HG02840 (cell line): ENCODE measurements at regions not wholly inside any gene's neighbourhood (a gene's known extent, or its start where the extent isn't known, plus 50 kb on each side); places are given as distances from the start of the nearest gene placed in this dataset.

Experiments
- ATAC-seq: cut with Tn5 transposase; IDR thresholded peaks from one replicate; pipeline ENCODE4 v1.9.1; 2021; ENCODE audit warnings: mild to moderate bottlenecking, moderate library complexity, moderate number of reproducible peaks; ENCODE audit not compliant: unreplicated experiment, low FRiP score

DNA sequence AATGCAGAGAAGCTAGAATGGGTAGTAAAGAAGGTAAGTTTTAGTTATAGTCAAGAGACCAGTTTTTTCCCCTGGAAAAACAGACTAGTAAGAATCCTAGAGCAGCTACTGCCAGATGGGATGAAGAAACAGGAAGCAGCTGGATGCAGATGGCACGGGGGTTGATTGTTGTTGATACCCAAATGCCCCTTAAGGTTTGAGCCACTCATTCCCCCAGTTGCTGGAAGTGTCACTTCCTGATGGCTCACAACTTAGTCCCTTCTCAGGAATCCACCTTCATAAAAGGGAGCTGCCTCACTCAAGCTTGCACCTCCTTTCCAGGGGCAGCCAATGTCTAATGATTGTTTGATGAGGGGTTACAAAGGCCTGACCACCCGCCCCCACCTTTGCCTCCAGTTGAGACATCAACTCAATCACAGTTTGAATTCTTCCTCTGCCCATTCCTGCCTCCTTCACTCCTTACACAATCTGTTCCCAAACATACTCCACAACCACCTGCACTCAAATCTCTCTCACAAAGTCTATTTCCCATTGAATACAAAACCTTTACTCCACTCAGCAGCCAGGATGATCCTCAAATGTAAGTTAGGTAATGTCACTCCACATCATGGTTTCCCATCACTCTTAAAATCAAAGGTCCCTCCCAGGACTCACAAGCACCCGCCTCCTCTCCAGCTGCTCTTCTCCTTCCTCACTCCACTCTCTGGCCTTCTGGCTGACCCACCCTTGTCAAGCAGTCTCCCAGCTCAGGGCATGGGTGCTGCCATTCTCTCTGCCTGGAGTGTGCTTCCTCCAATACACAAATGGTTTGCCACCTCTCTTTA is 450.1 kb upstream of the THBS1 start:
- ATAC-seq = no peak

- ATAC-seq = no peak
Observed at GRCh38 chr15:39131609-39132008, 449.3 kb upstream of the THBS1 start.

- ATAC-seq = no peak
Observed at GRCh38 chr15:39132070-39132469, 448.8 kb upstream of the THBS1 start.

DNA sequence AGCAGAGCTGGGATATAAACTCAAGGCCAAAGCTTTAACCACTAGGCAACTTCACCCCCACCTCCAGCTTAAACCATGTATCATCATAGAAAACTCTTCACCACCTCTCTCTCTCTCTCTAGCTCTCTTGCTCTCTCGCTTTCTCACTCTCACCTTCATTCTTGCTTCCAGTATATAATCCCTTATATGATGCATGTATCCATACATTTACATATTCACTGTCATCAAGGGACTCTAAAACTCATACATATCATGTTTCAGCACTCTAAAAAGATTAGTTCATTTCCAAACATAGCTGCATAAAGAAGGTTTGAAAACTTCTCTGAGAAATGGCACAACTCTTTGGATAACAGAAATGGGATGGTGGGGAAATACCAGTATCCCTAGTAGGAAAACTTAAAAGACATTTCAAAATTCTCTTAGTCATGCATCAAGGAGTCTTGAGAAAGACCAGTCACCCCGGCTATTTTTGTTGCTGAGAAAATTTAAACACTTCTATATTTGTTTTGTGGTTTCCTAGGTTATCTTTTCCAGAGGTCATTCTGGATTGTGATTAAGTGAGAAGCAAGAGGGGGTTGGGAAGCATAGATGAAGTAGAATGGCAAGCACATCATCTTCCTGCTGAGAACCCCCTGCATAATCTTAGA is 447.8 kb upstream of the THBS1 start:
- no peak for ATAC-seq

DNA sequence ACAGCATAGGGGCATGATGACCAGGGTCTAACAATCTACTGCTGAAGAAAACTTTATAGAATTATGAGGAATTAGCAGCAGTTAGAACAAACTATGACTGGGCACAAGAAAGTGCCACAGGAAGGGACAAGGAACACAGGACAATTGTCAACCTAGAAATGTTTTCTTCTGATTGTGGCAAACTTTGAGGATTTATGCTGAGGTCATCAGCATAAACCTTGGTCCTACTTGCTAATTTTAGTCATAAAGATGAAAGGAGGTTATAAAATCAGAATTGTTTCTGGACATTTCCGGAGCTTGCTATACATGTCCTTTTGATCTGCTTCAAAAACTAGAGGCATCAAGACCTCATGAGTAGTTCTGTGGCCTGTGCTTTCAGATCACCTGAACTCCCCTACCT is 446.6 kb upstream of the THBS1 start:
- no peak for ATAC-seq

- ATAC-seq = no peak
Observed at GRCh38 chr15:39135989-39136388, 444.9 kb upstream of the THBS1 start.

GRCh38 chr15:39139431-39140059 is 441.3 kb upstream of the THBS1 start:
- ATAC-seq = no peak

DNA sequence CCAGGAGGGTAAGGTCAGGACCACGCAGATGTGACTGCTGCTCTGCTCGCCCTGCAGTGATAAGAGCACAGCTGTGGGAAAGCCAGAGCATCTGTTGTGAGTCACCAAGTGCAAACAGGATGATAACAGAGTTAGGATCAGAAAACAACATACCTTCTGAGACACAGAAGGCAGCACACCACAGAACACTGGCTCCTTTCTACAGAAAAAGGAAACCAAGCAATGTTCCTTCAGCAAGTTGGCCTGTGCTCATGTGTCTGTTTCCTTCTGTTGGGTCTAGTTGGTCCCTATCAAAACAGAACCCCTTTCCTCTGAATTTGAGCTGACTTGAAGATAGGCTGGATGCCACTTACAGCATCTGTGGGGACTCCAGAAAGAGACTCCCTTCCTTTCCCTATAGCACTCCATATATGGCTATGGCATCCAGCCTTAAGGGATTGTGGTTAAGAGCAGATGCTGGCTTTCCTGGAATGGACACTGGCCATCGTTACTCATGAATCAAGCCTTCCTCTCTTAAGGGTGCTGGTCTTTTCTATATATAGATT is 440.7 kb upstream of the THBS1 start:
- no peak for ATAC-seq

DNA sequence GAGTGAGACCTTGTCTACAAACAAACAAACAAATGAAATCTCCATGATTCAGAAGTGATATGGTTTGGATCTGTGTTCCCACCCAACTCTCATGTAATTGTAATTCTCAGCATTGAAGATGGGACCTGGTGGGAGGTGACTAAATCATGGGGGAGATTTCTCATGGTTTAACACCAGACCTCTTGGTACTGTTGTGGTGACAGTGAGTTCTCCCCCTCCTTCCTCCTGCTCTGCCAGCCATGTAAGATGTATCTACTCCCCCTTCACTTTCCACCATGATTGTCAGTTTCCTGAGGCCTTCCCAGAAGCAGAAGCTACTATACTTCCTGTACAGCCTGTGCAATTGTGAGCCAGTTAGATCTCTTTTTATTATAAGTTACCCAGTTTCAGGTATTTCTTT is 438.4 kb upstream of the THBS1 start:
- ATAC-seq = no peak

DNA sequence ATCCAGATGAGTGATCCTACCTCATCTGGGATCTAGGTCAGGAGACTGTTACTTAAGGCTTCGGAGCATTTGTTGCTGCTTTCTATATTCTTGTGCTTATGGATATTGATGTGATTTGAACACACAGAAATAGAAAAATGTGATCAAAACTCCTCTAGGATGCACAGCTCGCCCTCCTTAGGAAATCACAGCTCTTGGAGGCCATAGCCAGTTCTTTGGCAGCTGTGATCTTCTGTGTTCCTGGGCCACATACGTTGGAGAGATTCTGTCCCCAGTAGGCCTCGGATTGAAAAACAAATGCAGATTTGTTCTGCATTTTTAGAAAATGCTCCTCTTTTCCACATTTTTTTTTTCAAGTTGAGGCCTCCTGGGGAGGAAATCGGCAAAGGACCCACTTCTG is 437.4 kb upstream of the THBS1 start:
- no peak for ATAC-seq

GRCh38 chr15:39144051-39144450 is 436.8 kb upstream of the THBS1 start:
- ATAC-seq = no peak

GRCh38 chr15:39144613-39145499 is 436.0 kb upstream of the THBS1 start:
- no peak for ATAC-seq

DNA sequence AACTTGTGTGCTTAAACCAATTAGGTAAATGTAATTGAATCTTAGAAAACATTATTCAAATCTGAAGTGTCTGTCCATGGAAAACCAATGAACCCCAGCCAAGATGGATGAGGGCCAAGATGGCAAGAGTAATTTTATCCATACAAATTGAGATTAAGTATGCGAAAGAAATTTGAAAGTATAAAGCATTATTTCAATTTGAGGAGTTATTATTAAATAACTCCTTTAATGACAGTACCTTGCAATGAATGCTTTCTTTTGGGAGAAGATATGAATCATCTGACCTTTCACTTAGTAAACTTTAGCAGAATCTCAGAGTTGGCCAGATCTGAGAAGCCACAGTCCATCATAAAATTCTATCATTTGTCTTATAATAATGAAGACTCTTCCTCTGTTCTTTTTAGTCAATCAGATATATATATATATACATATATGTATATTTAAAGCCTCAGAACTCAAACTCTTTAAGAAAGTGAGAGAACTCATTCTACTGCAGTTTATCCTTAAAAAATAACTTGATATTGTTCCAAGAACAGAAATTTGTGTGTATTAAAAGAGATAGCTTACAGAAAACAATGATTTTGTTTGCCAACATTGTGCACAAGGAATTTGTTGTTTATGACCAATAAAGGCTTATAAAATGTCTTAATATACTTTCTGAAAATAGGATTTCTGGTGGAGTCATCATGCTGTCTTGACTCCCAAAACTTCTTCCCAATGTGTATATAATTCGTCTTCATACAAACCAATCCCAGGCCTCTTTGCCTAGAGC is 434.8 kb upstream of the THBS1 start:
- ATAC-seq = no peak

GRCh38 chr15:39149636-39150150 is 431.2 kb upstream of the THBS1 start:
- no peak for ATAC-seq

- no peak for ATAC-seq
Observed at GRCh38 chr15:39151545-39151944, 429.3 kb upstream of the THBS1 start.

GRCh38 chr15:39153058-39153714 is 427.7 kb upstream of the THBS1 start:
- ATAC-seq = no peak

DNA sequence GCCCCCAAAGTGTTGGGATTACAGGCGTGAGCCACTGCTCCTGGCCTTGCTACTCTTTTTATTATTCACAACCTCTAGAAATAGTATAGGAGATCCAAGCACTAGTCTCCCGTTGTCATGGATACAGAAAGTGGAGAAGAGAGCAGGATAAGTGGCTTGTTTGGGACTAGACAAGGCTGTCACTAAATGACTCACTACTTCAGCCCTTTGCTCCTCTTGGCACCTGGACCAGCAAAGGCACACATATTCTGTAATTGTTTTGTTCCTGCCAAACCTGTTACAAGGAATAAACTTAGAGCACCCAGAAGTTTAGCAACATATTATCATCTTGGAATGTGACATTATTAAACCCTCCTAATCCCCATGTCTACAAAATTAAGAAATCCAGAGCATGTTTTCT is 427.2 kb upstream of the THBS1 start:
- no peak for ATAC-seq

- no peak for ATAC-seq
Observed at GRCh38 chr15:39154227-39154638, 426.6 kb upstream of the THBS1 start.

DNA sequence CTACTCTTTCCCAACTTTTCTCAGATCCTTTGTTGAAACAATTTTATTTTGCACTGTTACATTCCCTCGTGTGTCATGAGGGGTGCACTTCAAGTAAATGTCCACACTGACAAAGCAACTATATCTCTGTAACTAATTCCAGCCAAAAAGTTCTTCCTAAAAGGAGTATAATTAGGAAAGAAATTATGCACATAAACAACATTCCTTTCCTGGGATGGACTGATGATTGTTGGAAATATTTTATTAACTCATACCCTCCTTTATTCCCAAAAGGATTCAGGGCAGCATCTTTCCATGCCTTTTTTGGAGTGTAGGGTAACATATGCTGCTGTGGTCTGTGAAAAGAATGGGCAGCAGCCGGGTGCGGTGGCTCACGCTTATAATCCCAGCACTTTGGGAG is 426.1 kb upstream of the THBS1 start:
- ATAC-seq = no peak
